H9 (cell line): ENCODE measurements at regions not wholly inside any gene's neighbourhood (a gene's known extent, or its start where the extent isn't known, plus 50 kb on each side); places are given as distances from the start of the nearest gene placed in this dataset.

ENCODE experiments used
- DNase-seq: peaks from one replicate; pipeline ENCODE4 v3.0.0-alpha.2; 2017
- H2AFZ ChIP-seq: one replicate; pipeline ENCODE4 v1.6.1; 2013; ENCODE audit warnings: mild to moderate bottlenecking, low read length, control low read depth, moderate library complexity
- H2AK5ac ChIP-seq: 2 replicates; pipeline ENCODE4 v1.6.1; 2013; ENCODE audit warnings: low read length, control low read depth, mixed read lengths; ENCODE audit not compliant: insufficient read length
- H2BK120ac ChIP-seq: one replicate; pipeline ENCODE4 v1.6.1; 2013; ENCODE audit warnings: low read depth, mild to moderate bottlenecking, low read length, control low read depth, inconsistent platforms; ENCODE audit not compliant: poor library complexity, severe bottlenecking
- H2BK12ac ChIP-seq: 2 replicates; pipeline ENCODE4 v1.6.1; 2013; ENCODE audit warnings: low read length, control low read depth, mixed read lengths, low read depth; ENCODE audit not compliant: insufficient read length
- H2BK15ac ChIP-seq: 2 replicates; pipeline ENCODE4 v1.6.1; 2013; ENCODE audit warnings: low read depth, low read length, control low read depth
- H2BK20ac ChIP-seq: one replicate; pipeline ENCODE4 v1.6.1; 2013; ENCODE audit warnings: low read depth, mild to moderate bottlenecking, low read length, control low read depth, inconsistent platforms; ENCODE audit not compliant: poor library complexity, severe bottlenecking
- H2BK5ac ChIP-seq: 2 replicates; pipeline ENCODE4 v1.6.1; 2013; ENCODE audit warnings: low read length, control low read depth, mixed read lengths; ENCODE audit not compliant: insufficient read length
- H3K14ac ChIP-seq: 2 replicates; pipeline ENCODE4 v1.6.1; 2013; ENCODE audit warnings: low read length, control low read depth; ENCODE audit not compliant: insufficient read depth
- H3K18ac ChIP-seq: 2 replicates; pipeline ENCODE4 v1.6.1; 2013; ENCODE audit warnings: low read depth, mild to moderate bottlenecking, mixed read lengths, low read length, control low read depth; ENCODE audit not compliant: insufficient read length
- H3K23ac ChIP-seq: 2 replicates; pipeline ENCODE4 v1.6.1; 2013; ENCODE audit warnings: low read length, control low read depth, mixed read lengths, low read depth; ENCODE audit not compliant: insufficient read length
- H3K23me2 ChIP-seq: 2 replicates; pipeline ENCODE4 v1.6.1; 2013; ENCODE audit warnings: low read depth, mild to moderate bottlenecking, mixed read lengths, low read length, control low read depth; ENCODE audit not compliant: insufficient read length, poor library complexity, severe bottlenecking
- H3K27ac ChIP-seq: 2 replicates; pipeline ENCODE4 v1.5.1; 2013; ENCODE audit warnings: low read length, control low read depth, mixed read lengths, low read depth; ENCODE audit not compliant: insufficient read length
- H3K27me3 ChIP-seq: 2 replicates; pipeline ENCODE4 v1.6.1; 2013; ENCODE audit warnings: low read length, control low read depth, inconsistent platforms; ENCODE audit not compliant: insufficient read depth
- H3K4ac ChIP-seq: 2 replicates; pipeline ENCODE4 v1.6.1; 2013; ENCODE audit warnings: low read depth, mild to moderate bottlenecking, control low read depth, inconsistent platforms, low read length, moderate library complexity
- H3K4me1 ChIP-seq: 2 replicates; pipeline ENCODE4 v1.6.1; 2013; ENCODE audit warnings: low read length, control low read depth, inconsistent platforms; ENCODE audit not compliant: insufficient read depth
- H3K4me2 ChIP-seq: 2 replicates; pipeline ENCODE4 v1.6.1; 2013; ENCODE audit warnings: low read length, control low read depth, mixed read lengths; ENCODE audit not compliant: insufficient read length, insufficient read depth
- H3K56ac ChIP-seq: 2 replicates; pipeline ENCODE4 v1.6.1; 2013; ENCODE audit warnings: low read depth, mild to moderate bottlenecking, mixed read lengths, low read length, control low read depth; ENCODE audit not compliant: insufficient read length
- H3K79me1 ChIP-seq: 2 replicates; pipeline ENCODE4 v1.6.1; 2013; ENCODE audit warnings: low read depth, mild to moderate bottlenecking, moderate library complexity, low read length, control low read depth, inconsistent platforms; ENCODE audit not compliant: insufficient read depth, poor library complexity, severe bottlenecking
- H3K79me2 ChIP-seq: 2 replicates; pipeline ENCODE4 v1.6.1; 2013; ENCODE audit warnings: low read length, control low read depth, inconsistent platforms; ENCODE audit not compliant: insufficient read depth
- H3K9ac ChIP-seq: 2 replicates; pipeline ENCODE4 v1.6.1; 2013; ENCODE audit warnings: low read length, control low read depth, mixed read lengths; ENCODE audit not compliant: insufficient read length; ENCODE audit errors: extremely low read depth
- H3K9me3 ChIP-seq: one replicate; pipeline ENCODE4 v1.6.1; 2013; ENCODE audit warnings: low read depth, low read length, inconsistent platforms; ENCODE audit not compliant: control insufficient read depth
- H3T11ph ChIP-seq: one replicate; pipeline ENCODE4 v1.6.1; 2013; ENCODE audit warnings: mild to moderate bottlenecking, low read length, control low read depth, inconsistent platforms
- H4K20me1 ChIP-seq: one replicate; pipeline ENCODE4 v1.6.1; 2013; ENCODE audit not compliant: control insufficient read depth, insufficient read length, insufficient read depth
- H4K5ac ChIP-seq: 2 replicates; pipeline ENCODE4 v1.6.1; 2013; ENCODE audit warnings: low read depth, mild to moderate bottlenecking, mixed read lengths, low read length, control low read depth; ENCODE audit not compliant: insufficient read length
- H4K8ac ChIP-seq: replicated peaks from 2 replicates; pipeline ENCODE4 v1.6.1; 2013; ENCODE audit warnings: low read length, control low read depth, mixed read lengths, low read depth; ENCODE audit not compliant: insufficient read length
- H4K91ac ChIP-seq: 2 replicates; pipeline ENCODE4 v1.6.1; 2013; ENCODE audit warnings: low read depth, mild to moderate bottlenecking, moderate library complexity, mixed read lengths, low read length, control low read depth; ENCODE audit not compliant: insufficient read length
- H3K27ac Mint-ChIP-seq, 3 experiments: 2 replicates in 2 of 3; 3 replicates in 1 of 3; pipeline ENCODE4 v1.8.0; 2020 to 2021; ENCODE audit warnings: mixed read lengths in 3 of 3, mild to moderate bottlenecking in 1 of 3, moderate library complexity in 1 of 3
- H3K27me3 Mint-ChIP-seq: 2 replicates; pipeline ENCODE4 v1.8.0; 2021; ENCODE audit warnings: low read depth, mild to moderate bottlenecking, moderate library complexity, mixed read lengths
- H3K36me3 Mint-ChIP-seq, 3 experiments: 2 replicates in 2 of 3; 3 replicates in 1 of 3; pipeline ENCODE4 v1.8.0; 2020 to 2021; ENCODE audit warnings: low read depth in 3 of 3, mixed read lengths in 3 of 3; ENCODE audit not compliant: insufficient read depth in 1 of 3
- H3K4me1 Mint-ChIP-seq, 2 experiments: 2 replicates each; pipeline ENCODE4 v1.8.0; 2020; ENCODE audit warnings: mixed read lengths in 2 of 2
- H3K4me3 Mint-ChIP-seq, 2 experiments: 2 replicates in 1 of 2; 3 replicates in 1 of 2; pipeline ENCODE4 v1.8.0; 2020 to 2021; ENCODE audit warnings: mild to moderate bottlenecking in 2 of 2, mixed read lengths in 2 of 2, moderate library complexity in 1 of 2
- H3K9me3 Mint-ChIP-seq, 2 experiments: 2 replicates in 1 of 2; 3 replicates in 1 of 2; pipeline ENCODE4 v1.8.0; 2020; ENCODE audit warnings: mild to moderate bottlenecking in 2 of 2, mixed read lengths in 2 of 2, moderate library complexity in 1 of 2
- CTCF ChIP-seq: fragments of 200-600 bp; sonication (generic); conservative IDR thresholded peaks from 3 replicates; pipeline ENCODE4 v1.8.0; 2021; ENCODE audit warnings: antibody characterized with exemption, mild to moderate bottlenecking
- WGBS: extraction: QIAGEN DNeasy Blood & Tissue Kit; methylation state at CpG from one replicate; pipeline ENCODE4 v1.1.7; 2013; ENCODE audit warnings: missing lambda C conversion rate, low lambda C conversion rate, mixed read lengths; ENCODE audit not compliant: insufficient read length; ENCODE audit errors: extremely low coverage; 5-methylcytosine and 5-hydroxymethylcytosine counted together

GRCh38 chr11:105219670-105220069, 80.1 kb upstream of the CARD18 start:
- Mint-ChIP-seq H3K27ac (no peak overlapping the region), H3K27me3 (no peaks in the 10 kb centered on the region), H3K9me3 (peaks cover 5 to 8% of the 10 kb centered on the region in 2 experiments; a peak in 3 of 5 replicates), H3K36me3 (peaks cover 3 to 5% (median 4%) of the 10 kb centered on the region in 3 experiments; a peak in 5 of 7 replicates), H3K4me3 (no peak overlapping the region), H3K4me1 (peaks cover 0 to 5% of the 10 kb centered on the region in 2 experiments; a peak in 1 of 4 replicates)
- no peak overlapping the region for H4K5ac ChIP-seq
- H2BK5ac ChIP-seq, result no peak overlapping the region
- H3T11ph ChIP-seq, result no peak overlapping the region
- H3K23ac ChIP-seq, result no peak overlapping the region
- no peak overlapping the region for H2BK15ac ChIP-seq
- H4K91ac ChIP-seq, result no peak overlapping the region
- H2AFZ ChIP-seq, result no peak overlapping the region
- no CpG with 5 or more reads among the region's 7 CpGs for WGBS
- H3K14ac ChIP-seq, result no peak overlapping the region
- no peaks in the 10 kb centered on the region for H3K79me2 ChIP-seq
- no peak overlapping the region for H2BK12ac ChIP-seq
- TF ChIP-seq CTCF, result no peak
- no peaks in the 10 kb centered on the region; the same call in 1 of the 2 replicates for H3K4me1 ChIP-seq
- no peak overlapping the region for H3K56ac ChIP-seq
- H2BK120ac ChIP-seq, result no peak overlapping the region
- H4K8ac ChIP-seq, result no peak overlapping the region
- no peaks in the 10 kb centered on the region for H3K23me2 ChIP-seq
- no peak overlapping the region for H2AK5ac ChIP-seq
- H3K4me2 ChIP-seq, result no peak overlapping the region
- no peak overlapping the region for H3K27ac ChIP-seq
- H3K79me1 ChIP-seq, result no peaks in the 10 kb centered on the region
- no peak for DNase-seq
- H3K4ac ChIP-seq, result no peak overlapping the region
- no peaks in the 10 kb centered on the region for H3K9me3 ChIP-seq
- H3K9ac ChIP-seq, result no peak overlapping the region
- no peaks in the 10 kb centered on the region for H4K20me1 ChIP-seq
- H2BK20ac ChIP-seq, result no peak overlapping the region
- no peak overlapping the region for H3K18ac ChIP-seq
- no peaks in the 10 kb centered on the region for H3K27me3 ChIP-seq
